Daoy (cell line): ENCODE measurements at regions not wholly inside any gene's neighbourhood (a gene's known extent, or its start where the extent isn't known, plus 50 kb on each side); places are given as distances from the start of the nearest gene placed in this dataset.
"Not testable (repeated sequence)": the region's sequence is repeated elsewhere in the genome, so short reads cannot be mapped to it uniquely, and the experiment has no call there.

Experiments
- DNase-seq: peaks from one replicate; pipeline ENCODE4 v3.0.0-alpha.2; 2015; ENCODE audit warnings: low read depth

DNA sequence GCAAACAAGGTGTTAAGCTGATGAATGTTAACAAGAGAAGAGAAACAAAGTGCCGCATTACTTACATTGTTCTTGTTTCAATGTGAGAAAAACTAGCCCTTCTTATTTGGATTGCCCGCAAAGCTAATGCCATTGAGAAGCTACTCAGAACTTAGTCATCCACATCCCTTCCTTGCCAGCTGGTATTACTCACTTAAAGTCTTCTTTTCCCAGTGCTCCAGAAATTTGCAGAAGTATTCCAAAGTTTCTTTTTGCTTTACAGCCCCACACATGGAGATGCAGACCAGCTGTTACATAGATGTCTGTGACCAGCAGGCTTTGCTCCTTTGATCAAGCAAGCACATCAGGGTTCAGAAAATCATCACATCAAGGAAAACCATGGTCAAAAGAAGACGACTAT lies 529.0 kb downstream of the TBC1D32 start:
- DNase-seq, result no peak

- no peak for DNase-seq
Measured at GRCh38 chr6:120804612-120805011, 529.7 kb downstream of the TBC1D32 start.

GRCh38 chr6:120786682-120787081 lies 547.6 kb downstream of the TBC1D32 start:
- no peak for DNase-seq

- DNase-seq, result no peak
Measured at GRCh38 chr6:120786256-120786655, 548.0 kb downstream of the TBC1D32 start.

DNA sequence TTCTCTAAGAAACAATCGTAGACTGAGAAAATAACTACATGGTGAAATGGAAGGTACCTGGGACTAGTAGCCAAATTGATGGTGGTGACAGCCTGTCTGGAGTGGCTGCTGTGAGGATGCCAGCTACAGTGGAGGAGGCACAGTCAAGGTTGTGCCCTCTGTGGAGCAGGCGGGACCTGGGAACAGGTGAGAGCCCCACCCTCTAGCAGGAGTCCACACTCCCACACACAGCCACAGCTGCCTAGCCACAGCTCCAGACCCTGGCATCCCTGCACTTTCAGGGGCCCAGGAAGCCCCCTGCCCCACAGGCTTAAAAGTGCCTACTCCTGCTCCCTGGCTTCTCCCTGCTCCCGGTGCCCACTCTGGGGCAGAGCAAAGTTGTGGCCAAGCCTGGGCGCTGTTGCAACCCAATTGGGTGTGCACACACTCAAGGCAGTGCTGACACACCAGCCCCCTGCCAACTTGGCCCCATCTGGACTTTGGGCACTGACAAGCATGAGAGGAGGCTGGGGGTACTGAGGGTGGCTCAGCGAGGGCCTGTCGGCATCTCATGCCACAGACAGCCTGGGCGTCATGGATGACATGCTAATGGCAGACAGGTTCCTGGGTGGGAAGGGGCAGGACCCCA lies 548.7 kb downstream of the TBC1D32 start:
- DNase-seq, result no peak

GRCh38 chr6:120779441-120779840 lies 554.8 kb downstream of the TBC1D32 start:
- no peak for DNase-seq

DNA sequence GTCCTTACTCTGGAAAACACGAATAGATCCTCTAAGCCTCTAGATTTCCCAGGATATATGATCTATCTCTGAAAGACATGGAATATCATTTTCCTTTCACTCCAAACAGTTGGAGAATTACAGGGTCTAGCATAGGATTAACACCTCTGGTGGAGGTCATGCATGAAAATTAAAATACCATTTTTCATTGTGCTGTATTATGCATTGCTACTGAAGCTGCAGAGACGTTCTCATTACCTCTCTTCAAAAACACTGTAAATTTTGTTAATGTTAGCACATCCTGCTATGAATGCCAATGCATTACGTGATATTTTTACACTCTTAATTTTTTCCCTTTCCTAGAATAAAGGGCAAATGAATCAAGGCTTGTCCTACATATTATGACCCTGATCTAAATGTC lies 558.6 kb downstream of the TBC1D32 start:
- no peak for DNase-seq

DNA sequence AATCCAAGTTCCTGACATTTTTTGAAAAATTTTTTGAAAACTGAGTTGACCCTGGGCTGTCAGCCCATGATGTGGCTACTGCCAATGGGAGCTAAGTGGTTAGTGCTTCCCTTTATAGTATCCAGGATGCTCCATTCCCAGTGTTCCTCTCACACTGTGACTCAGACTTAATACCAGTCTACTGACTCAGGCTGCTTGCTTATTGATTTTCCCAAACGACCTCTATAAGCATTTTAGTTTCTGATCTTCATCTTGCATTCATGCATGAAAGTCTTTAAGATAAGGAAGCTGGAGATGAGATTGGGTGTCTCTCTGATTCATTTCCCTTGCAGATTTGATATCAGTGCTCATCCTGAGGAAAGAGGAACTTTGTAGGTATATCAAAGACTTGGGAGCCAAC lies 560.0 kb downstream of the TBC1D32 start:
- no peak for DNase-seq

GRCh38 chr6:120771019-120771418 lies 563.3 kb downstream of the TBC1D32 start:
- DNase-seq, result no peak

- no peak for DNase-seq
Measured at GRCh38 chr6:120764312-120764711, 570.0 kb downstream of the TBC1D32 start.

DNA sequence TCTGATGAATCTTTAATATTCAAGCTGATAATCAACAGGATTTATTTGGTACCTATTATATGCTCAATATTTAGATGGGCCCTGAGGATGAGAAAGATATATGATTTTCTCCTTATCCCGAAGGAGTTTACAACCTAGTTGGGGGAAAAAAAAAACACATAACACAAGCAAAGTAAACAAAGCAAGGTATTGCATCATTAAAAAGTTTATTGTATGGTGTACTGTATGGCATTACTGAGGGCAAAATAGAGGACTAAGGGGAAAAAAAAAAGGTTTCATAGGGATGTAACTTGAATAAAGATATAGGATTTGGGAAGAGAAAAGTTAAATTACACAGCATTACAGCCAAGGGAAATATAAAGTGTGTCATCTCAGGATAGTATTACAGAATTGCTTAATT lies 574.7 kb downstream of the TBC1D32 start:
- DNase-seq, result no peak

- not testable (repeated sequence) for DNase-seq
Measured at GRCh38 chr6:120748574-120748973, 585.7 kb downstream of the TBC1D32 start.

DNA sequence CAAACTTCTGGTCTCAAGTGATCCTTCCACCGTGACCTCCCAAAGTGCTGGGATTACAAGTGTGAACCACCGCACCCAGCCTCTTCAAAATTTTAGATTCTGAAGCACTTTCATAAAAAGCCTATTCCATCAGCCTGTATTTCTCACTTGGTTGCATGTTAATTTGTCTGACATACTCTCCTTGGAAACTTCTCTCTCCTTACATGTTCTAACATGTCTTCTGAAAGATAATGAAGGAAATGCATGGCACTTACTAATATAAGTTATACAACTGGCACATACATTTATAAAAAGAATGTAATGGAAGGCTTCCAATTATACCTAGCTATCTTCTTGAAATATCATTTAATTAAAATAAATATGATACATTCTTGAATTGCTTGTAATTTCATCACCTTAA lies 597.5 kb downstream of the TBC1D32 start:
- DNase-seq, result no peak

DNA sequence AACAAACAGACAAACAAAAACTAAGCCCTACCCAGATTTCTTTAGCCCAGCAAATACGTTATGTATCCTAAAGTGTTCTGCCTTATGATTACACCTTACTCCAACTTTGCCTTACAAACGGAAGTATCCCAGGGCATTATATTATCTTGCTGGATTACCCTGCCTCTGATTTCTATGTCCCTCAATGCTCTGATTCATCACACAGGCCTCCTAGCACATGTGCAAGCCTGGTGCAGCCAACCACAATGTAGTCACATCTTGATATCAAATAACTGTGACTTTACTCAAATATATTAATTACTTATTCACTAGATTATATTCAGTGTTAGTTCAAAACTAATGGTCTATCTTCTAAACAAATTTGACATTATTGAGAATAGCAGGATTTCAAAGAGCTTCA lies 598.6 kb downstream of the TBC1D32 start:
- no peak for DNase-seq

DNA sequence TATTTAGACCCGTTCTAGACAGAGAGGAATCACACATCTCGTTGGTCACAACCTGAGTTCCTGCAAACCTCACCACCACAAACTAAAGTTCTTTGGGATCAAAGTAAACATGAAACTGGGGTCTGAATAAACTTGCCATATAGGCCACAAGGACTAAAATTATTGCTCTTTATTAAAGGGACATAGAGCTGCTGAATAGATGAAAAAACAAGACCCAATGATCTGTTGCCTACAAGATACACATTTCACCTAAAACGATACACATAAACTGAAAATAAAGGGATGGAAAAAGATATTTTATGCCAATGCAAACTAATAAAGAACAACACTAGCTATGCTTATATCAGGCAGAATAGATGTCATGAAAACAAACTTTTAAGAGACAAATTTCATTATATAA lies 623.0 kb downstream of the TBC1D32 start:
- no peak for DNase-seq

DNA sequence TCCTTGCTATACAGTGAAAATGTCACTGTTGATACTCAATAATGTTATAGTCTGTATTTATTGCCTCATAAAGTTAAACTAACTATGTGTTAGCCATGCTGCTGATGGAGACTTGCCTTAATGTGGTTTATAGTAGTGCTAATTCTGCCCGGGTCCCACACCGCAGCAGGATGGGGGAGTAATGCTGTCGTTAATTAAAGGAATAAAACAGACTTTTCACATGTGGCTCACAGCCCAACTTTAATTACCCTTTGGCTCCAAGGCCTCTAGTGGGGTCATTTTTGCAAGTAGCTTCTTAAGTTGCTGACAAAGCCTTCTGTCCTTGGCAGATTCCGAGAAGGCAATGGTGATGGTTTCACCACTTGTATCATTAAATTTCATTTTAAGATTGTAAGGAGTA lies 634.3 kb downstream of the TBC1D32 start:
- DNase-seq, result no peak

DNA sequence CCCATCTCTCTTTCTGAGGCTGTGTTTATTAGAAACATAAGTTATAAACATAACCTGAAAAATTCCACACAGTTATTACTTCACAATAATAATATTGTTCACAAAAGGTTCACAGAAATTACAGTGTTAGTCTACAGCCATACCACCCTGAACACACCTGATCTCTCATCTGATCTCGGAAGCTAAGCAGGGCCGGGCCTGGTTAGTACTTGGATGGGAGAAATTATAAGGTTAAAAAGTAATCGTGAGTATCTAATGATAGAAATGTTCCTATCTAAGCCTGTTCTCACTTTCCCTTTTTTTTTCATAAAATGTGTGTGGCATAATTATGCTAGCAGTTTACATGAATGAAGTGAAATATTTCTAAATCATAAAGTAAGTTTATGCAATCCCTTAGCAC lies 647.8 kb downstream of the TBC1D32 start:
- DNase-seq, result no peak

- DNase-seq, result no peak
Measured at GRCh38 chr6:120682145-120682544, 652.1 kb downstream of the TBC1D32 start.

DNA sequence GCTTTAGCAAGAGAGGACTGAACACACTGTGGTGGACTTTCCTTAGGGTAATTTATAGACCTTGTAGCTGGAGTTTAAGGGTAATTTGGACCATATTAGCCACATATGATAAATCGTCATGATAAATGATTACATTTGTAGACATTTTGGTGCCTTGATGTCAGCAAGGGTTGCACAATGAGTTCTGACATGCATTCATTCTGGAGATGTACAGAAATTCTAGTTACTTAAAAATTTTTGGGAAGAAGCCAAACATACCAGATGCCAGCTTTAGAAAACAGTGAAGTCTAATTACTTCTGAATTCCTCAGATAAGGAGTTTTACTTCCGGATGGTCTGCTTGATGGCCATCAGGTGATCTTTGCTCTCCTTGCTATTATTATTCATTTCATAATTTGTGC lies 653.1 kb downstream of the TBC1D32 start:
- no peak for DNase-seq

GRCh38 chr6:120675886-120676285 lies 658.4 kb downstream of the TBC1D32 start:
- DNase-seq, result no peak

DNA sequence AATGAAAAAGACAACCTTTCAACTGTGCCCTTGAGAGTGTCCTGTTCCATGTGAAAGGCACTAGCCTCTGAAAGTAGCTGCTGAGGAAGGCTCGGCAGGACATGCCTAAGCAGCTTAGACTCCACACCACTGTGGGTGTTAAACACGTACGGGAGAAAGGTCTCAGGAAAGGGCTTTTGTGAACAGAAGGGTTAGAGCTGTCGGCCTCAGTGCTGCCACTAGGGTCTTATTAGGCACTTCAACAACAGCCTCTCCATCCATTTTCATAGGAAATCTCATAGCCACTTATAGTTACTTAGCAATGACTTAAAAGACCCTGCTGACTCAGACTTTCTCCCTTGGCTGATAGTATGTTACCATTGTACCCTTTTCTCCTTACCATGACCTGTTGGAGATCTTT lies 662.8 kb downstream of the TBC1D32 start:
- no peak for DNase-seq

DNA sequence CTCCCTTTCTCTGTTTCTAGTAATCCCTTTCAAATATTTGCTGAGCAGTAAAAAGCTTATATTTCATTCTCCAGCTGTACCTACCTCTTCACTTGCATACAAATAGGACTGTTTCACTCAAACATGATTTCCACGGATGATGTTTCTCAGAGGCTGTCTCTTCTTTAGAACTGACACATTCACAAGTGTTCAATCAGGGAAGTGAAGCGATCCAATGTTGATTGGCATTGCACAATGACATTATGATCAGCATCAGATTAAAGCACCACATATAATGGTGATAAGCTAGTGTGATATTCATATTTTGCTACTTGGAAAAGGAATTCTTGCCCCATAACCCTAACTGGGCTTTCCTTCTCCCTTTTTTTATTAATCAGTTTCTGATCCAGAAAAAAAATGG lies 681.8 kb downstream of the TBC1D32 start:
- no peak for DNase-seq

GRCh38 chr6:120648713-120649112 lies 685.6 kb downstream of the TBC1D32 start:
- DNase-seq, result no peak

GRCh38 chr6:120646101-120646500 lies 688.2 kb downstream of the TBC1D32 start:
- DNase-seq, result no peak

DNA sequence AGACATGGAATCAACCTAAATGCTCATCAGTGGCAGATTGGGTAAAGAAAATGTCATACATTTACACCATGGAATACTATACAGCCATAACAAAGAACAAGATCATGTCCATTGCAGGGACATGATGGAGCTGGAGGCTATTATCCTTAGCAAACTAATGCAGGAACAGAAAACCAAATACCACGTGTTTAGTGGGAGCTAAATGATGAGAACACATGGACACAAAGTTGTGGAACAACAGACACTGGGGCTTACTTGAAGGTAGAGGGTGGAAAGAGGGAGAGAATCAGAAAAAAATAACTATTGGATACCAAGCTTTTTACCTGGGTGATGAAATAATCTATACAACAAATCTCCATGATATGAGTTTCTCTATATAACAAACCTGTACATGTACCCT lies 701.3 kb downstream of the TBC1D32 start:
- no peak for DNase-seq
